GM19463 (cell line): ENCODE measurements at regions not wholly inside any gene's neighbourhood (a gene's known extent, or its start where the extent isn't known, plus 50 kb on each side); places are given as distances from the start of the nearest gene placed in this dataset.
"Not testable (repeated sequence)": the region's sequence is repeated elsewhere in the genome, so short reads cannot be mapped to it uniquely, and the experiment has no call there.

Source experiments
- ATAC-seq: cut with Tn5 transposase; IDR thresholded peaks from one replicate; pipeline ENCODE4 v1.9.1; 2021; ENCODE audit warnings: mild to moderate bottlenecking, moderate library complexity; ENCODE audit not compliant: unreplicated experiment

DNA sequence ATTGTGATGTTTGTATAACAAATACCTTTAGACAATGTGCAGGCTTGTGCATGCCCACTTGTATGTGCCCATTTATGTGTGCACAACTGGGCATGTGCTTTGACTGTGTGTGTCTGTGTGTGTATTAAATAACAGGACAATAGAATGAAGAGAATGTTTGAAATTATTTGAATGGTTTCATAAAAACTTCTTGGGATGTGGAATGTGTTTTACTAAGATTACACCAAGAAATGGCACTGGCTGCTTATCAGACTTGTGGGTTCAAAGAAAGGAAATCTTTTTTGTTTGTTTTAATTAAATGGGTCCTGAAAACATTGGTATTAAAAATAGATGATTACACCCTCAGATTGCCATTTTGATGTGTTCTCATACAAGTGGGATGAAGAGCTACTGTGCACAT, 191.6 kb upstream of the CCN2 start:
- ATAC-seq = no peak

DNA sequence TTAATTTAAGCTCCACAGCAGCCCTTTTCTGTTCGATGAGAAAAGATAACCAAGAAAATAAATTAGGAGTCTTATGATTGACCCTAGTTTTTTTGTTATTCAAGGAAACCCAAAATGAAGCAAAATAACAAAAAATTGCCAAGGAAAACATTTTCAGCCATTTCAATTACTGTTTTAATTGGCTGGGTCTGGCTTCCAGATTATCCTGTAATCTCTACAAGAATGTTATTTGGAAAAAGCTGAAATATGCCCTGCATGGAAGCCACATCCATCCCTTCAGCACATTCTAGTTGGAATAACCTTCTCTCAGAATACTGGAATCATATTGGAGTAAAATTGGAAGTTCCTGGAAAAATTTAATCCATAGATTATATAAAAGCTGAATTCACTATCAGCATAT, 191.1 kb upstream of the CCN2 start:
- no peak for ATAC-seq

- no peak for ATAC-seq
Observed at GRCh38 chr6:132140189-132140588, 189.0 kb upstream of the CCN2 start.

GRCh38 chr6:132139611-132140010, 188.4 kb upstream of the CCN2 start:
- ATAC-seq = no peak

GRCh38 chr6:132136981-132137380, 185.8 kb upstream of the CCN2 start:
- ATAC-seq = no peak

- no peak for ATAC-seq
Observed at GRCh38 chr6:132135409-132135808, 184.2 kb upstream of the CCN2 start.

GRCh38 chr6:132133736-132134445, 182.7 kb upstream of the CCN2 start:
- no peak for ATAC-seq

- no peak for ATAC-seq
Observed at GRCh38 chr6:132132924-132133639, 181.9 kb upstream of the CCN2 start.

- no peak for ATAC-seq
Observed at GRCh38 chr6:132132422-132132821, 181.2 kb upstream of the CCN2 start.

- ATAC-seq = no peak
Observed at GRCh38 chr6:132131758-132132157, 180.6 kb upstream of the CCN2 start.

- no peak for ATAC-seq
Observed at GRCh38 chr6:132131351-132131750, 180.2 kb upstream of the CCN2 start.

DNA sequence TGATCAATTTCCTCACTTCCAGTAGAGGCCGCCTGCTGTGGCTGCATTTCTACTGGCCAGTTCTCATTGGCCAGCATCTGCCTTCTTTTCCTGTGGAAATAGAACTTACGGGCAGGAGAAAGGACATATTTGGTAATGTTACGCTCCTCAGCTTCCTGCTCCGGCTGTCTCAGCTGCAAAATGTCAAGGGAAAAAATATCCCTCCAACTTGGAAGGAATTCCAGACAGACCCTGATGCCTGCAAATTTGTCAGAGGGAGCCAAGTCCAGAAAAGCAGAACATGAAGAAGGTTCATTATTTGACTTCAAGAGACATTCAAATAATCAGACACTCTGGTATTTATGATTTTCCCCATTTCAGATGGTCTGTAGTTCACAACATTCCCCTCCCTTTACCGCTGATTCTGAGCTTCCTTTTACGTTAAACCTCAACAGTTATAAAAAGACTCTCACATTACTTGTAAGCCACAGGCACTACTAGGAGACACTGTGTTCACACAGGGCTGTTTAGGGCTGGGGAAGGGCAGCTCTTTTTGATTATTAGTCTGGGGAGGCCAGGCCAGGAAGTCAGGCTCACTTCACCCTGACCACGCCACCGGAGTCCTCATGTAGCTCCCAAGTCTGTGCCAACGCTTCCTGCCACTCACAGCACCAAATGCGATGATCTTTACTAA, 179.6 kb upstream of the CCN2 start:
- ATAC-seq = no peak

DNA sequence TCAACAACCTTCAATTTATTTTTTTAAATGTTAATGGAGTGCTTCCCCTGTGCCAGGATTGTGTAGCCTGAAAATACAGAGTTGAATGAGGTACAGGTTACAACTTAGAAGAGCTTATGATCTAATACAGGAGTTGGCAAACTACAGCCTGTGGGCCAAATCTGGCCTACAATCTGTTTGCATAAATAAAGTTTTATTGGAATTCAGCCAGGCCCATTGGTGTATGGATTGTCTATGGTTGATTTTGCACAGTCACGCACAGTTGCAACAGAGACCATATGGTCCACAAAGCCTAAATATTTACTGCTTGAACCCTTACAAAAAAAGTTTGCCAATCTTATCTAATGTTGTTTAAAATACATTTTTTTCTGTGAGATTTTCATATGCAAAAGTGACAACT, 177.3 kb upstream of the CCN2 start:
- no peak for ATAC-seq

DNA sequence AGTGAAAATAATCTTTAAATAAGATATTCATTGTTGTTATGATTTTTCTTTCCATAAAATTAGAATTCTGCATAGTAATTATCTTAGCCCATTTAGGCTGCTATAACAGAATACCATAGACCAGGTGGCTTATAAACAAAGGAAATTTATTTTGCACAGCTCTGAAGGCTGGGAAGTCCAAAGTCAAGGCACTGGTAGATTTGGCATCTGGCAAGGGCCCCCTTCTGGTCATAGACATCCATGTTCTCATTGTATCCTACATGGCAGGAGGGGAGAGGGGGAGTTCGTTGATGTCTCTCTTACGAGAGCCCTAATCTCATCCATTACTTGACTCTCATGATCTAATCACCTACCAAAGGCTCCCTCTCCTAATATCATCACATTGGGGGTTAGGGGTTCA, 175.0 kb upstream of the CCN2 start:
- no peak for ATAC-seq

DNA sequence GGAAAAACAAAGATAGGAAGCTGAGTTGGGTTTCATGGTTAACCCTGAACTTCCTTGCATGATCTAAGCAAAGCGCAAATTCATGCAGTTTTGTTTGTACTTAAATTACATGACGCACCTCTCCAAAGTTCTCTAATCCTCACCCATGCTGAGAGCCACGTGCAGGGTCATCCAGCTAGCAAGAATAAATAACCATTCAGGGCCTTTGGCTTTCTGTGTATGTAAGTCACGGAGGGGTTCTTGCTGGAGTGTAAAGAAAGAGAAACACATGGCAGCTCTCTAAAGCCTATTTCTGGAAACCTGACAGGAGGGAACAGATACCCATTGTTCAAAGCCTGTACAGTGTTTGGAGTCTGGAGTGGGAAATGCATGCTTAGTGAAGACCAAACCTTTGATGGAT, 171.7 kb upstream of the CCN2 start:
- no peak for ATAC-seq

DNA sequence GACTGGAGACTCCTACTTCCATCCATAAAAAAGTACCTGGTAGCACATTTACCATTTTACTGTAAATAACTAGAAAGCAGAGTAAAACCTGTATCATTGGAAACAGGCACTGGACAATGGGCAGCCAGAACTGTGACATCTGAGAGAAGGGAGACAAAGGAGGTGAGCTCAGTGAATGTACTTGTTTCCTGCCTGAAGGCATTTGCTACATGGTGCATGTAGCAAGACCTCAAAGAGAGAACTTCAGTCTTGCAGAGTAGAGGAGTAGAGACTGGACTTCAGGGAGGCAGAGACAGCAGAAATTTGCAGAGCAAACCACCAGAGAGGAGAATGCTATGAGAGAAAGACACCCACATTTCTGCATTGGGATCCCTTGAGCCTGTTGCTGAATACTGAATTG, 171.0 kb upstream of the CCN2 start:
- ATAC-seq = no peak

- ATAC-seq = no peak
Observed at GRCh38 chr6:132118144-132118543, 167.0 kb upstream of the CCN2 start.

GRCh38 chr6:132115714-132116366, 164.7 kb upstream of the CCN2 start:
- no peak for ATAC-seq

GRCh38 chr6:132114201-132114825, 163.1 kb upstream of the CCN2 start:
- no peak for ATAC-seq

GRCh38 chr6:132109752-132110151, 158.6 kb upstream of the CCN2 start:
- not testable (repeated sequence) for ATAC-seq

- ATAC-seq = no peak
Observed at GRCh38 chr6:132107896-132108295, 156.7 kb upstream of the CCN2 start.
